ENCODE measurements at regions not wholly inside any gene's neighbourhood (a gene's known extent, or its start where the extent isn't known, plus 50 kb on each side); places are given as distances from the start of the nearest gene placed in this dataset.
A peak's percentile ranks its signal among the peaks of the same experiment; 100 is the strongest.
"Not testable (repeated sequence)": the region's sequence is repeated elsewhere in the genome, so short reads cannot be mapped to it uniquely, and the experiment has no call there.

GRCh38 chr5:1718669-1719068 is 81.0 kb downstream of the MRPL36 start:
- Histone ChIP-seq H3K36me3 (ENCODE audit: control insufficient read depth in 1 of 2, insufficient read depth in 2 of 2, low read length in 2 of 2) (no peaks in the 10 kb centered on the region), H3K4me2 (ENCODE audit: low read length) (no peak overlapping the region), H3K4me1 (ENCODE audit: control insufficient read depth in 1 of 2, insufficient read depth in 2 of 2, low read length in 2 of 2) (no peaks in the 10 kb centered on the region), H3K4me3 (replicated peaks in 1 of 2; ENCODE audit: low read depth in 1 of 2, low read length in 2 of 2) (no peak overlapping the region), H3K27ac (ENCODE audit: low read depth, low read length) (no peak overlapping the region), H3K9me3 (ENCODE audit: control insufficient read depth in 1 of 2, insufficient read depth in 1 of 2, low read depth in 1 of 2, low read length in 2 of 2) (peaks cover 12 to 24% of the 10 kb centered on the region in 2 experiments; a peak in 3 of 4 replicates), H4K20me1 (ENCODE audit: insufficient read depth) (no peaks in the 10 kb centered on the region), H3K9ac (ENCODE audit: low read length) (no peak overlapping the region), H3K27me3 (ENCODE audit: insufficient read depth, low read length) (peaks cover 19% of the 10 kb centered on the region; the same call in 1 of the 2 replicates), H2AFZ (ENCODE audit: low read depth, low read length, poor library complexity, severe bottlenecking) (no peak overlapping the region), H3K9me2 (ENCODE audit: insufficient read depth) (no peaks in the 10 kb centered on the region), H3K79me2 (ENCODE audit: insufficient read depth, low read length) (no peaks in the 10 kb centered on the region)
- ATAC-seq (no peak), DNase-seq (ENCODE audit: low read depth, low spot score) (peak; percentile 12)
- no TSS peak for BruUV-seq (replicated peaks)
- intact Hi-C loops (cut with micrococcal nuclease), result no loop called here
- CTCF ChIA-PET, result no interaction called here
- RAD21 ChIA-PET (ENCODE audit: low non-redundant PET in 1 of 2, low total read pairs in 2 of 2, uncharacterized antibody in 2 of 2, unreplicated experiment in 2 of 2), result no interaction called here
- POLR2A ChIA-PET, result no interaction called here
- TF ChIP-seq SP1 (IDR thresholded peaks at IDR 0.05; ENCODE audit: low read depth) (no peak), CBX3 (IDR thresholded peaks at IDR 0.05; ENCODE audit: low read depth) (0 out of 2 replicates have a peak, but pooled peaks have one; percentile 51), POLR2AphosphoS5 (IDR thresholded peaks at IDR 0.05; ENCODE audit: low read depth, low read length) (no peak)
- TF ChIP-seq, protein P1, sequence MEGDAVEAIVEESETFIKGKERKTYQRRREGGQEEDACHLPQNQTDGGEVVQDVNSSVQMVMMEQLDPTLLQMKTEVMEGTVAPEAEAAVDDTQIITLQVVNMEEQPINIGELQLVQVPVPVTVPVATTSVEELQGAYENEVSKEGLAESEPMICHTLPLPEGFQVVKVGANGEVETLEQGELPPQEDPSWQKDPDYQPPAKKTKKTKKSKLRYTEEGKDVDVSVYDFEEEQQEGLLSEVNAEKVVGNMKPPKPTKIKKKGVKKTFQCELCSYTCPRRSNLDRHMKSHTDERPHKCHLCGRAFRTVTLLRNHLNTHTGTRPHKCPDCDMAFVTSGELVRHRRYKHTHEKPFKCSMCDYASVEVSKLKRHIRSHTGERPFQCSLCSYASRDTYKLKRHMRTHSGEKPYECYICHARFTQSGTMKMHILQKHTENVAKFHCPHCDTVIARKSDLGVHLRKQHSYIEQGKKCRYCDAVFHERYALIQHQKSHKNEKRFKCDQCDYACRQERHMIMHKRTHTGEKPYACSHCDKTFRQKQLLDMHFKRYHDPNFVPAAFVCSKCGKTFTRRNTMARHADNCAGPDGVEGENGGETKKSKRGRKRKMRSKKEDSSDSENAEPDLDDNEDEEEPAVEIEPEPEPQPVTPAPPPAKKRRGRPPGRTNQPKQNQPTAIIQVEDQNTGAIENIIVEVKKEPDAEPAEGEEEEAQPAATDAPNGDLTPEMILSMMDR (IDR thresholded peaks at IDR 0.05 in 2 of 3, conservative IDR thresholded peaks at IDR 0.05 in 1 of 3; ENCODE audit: borderline replicate concordance in 1 of 3, insufficient read depth in 1 of 3, low read depth in 2 of 3, low read length in 2 of 3), result no peak

GRCh38 chr5:1710091-1710490 is 89.5 kb downstream of the MRPL36 start:
- H4K20me1 ChIP-seq (ENCODE audit: insufficient read depth); POLR2A ChIA-PET; H3K36me3 ChIP-seq (ENCODE audit: control insufficient read depth in 1 of 2, insufficient read depth in 2 of 2, low read length in 2 of 2); ATAC-seq; H3K4me2 ChIP-seq (ENCODE audit: low read length); BruUV-seq (replicated peaks); H3K27me3 ChIP-seq (ENCODE audit: insufficient read depth, low read length); DNase-seq (ENCODE audit: low read depth, low spot score); H3K27ac ChIP-seq (ENCODE audit: low read depth, low read length); H3K9ac ChIP-seq (ENCODE audit: low read length); intact Hi-C loops (cut with micrococcal nuclease); H3K9me3 ChIP-seq (ENCODE audit: control insufficient read depth in 1 of 2, insufficient read depth in 1 of 2, low read depth in 1 of 2, low read length in 2 of 2); H3K9me2 ChIP-seq (ENCODE audit: insufficient read depth); H3K4me3 ChIP-seq (replicated peaks in 1 of 2; ENCODE audit: low read depth in 1 of 2, low read length in 2 of 2); H3K79me2 ChIP-seq (ENCODE audit: insufficient read depth, low read length); RAD21 ChIA-PET (ENCODE audit: low non-redundant PET in 1 of 2, low total read pairs in 2 of 2, uncharacterized antibody in 2 of 2, unreplicated experiment in 2 of 2); H2AFZ ChIP-seq (ENCODE audit: low read depth, low read length, poor library complexity, severe bottlenecking); H3K4me1 ChIP-seq (ENCODE audit: control insufficient read depth in 1 of 2, insufficient read depth in 2 of 2, low read length in 2 of 2); CTCF ChIA-PET: not testable (repeated sequence)
